ENCODE measurements at regions not wholly inside any gene's neighbourhood (a gene's known extent, or its start where the extent isn't known, plus 50 kb on each side); places are given as distances from the start of the nearest gene placed in this dataset.

DNA sequence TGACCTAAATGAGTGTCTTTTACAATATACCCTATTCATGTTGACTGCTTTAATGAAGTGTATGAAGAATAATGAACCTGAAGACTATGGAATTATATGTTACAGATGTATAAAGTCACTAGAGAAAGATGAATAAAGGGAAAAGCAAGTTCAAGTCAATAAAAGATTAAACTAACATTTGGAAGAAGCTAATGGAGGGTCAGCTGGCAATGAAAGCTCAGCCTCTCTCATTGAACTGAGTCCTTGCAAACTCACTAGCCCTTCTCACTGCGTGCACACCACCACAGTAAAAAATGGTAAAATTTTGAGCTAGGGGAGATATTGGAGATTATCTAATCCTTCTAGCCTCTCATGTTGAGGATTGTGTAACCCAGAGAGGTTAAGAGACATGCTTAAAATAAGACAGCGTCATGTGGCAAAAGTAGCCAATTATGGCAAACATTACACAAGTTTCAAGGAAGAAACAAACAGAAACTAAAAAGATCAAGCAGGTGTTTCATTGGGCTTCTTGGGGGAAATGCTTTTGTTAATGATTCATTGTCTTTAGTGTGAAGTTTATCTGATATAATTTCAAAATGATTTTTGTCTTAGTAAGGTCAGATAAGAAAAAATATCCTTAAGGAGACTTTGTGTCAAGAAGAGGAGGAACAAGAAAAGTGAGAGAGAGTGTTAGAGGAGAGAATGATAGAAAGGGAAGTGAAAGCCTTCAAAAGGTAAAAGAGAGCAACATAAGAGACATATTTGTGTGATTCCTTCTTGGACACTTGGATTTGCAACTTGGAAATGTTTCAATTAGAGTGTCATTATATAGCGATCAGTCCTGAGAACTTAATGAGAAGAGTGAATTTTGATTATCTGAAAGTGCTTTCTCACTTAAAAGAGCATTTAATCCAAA is 893.7 kb upstream of the FAM98A start:
- Histone ChIP-seq H3F3A (ENCODE audit: low read length, unreplicated experiment) (no peaks in the 10 kb centered on the region), H3K4me3 (ENCODE audit: low read length) (no peak overlapping the region), H3K79me2 (ENCODE audit: low read length) (no peaks in the 10 kb centered on the region), H3K9me2 (replicated peaks; ENCODE audit: low read length) (no peaks in the 10 kb centered on the region), H3K9ac (ENCODE audit: low read length) (no peak overlapping the region), H3K36me3 (ENCODE audit: low read depth, low read length) (no peaks in the 10 kb centered on the region), H3K4me1 (ENCODE audit: insufficient read depth, low read length) (no peaks in the 10 kb centered on the region), H3K9me3 (ENCODE audit: low read length) (no peaks in the 10 kb centered on the region), H2AFZ (ENCODE audit: low read length) (no peak overlapping the region), H4K20me1 (ENCODE audit: low read length) (no peaks in the 10 kb centered on the region), H3K27me3 (ENCODE audit: low read length) (no peaks in the 10 kb centered on the region), H3K4me2 (ENCODE audit: low read length) (no peak overlapping the region), H3K27ac (ENCODE audit: low read length) (no peak overlapping the region)
- CTCF ChIA-PET: no interaction called here
- POLR2A ChIA-PET (ENCODE audit: unreplicated experiment): no interaction called here
- ATAC-seq: no peak
- DNase-seq: no peak
- BruUV-seq (replicated peaks): no TSS peak
- intact Hi-C loops (cut with micrococcal nuclease): no loop called here
- TF ChIP-seq EZH2phosphoT487 (IDR thresholded peaks at IDR 0.05; ENCODE audit: borderline replicate concordance, low read length) (no peak), EZH2 (IDR thresholded peaks at IDR 0.05; ENCODE audit: low read length, unreplicated experiment) (no peak)
- TF ChIP-seq, protein P1, sequence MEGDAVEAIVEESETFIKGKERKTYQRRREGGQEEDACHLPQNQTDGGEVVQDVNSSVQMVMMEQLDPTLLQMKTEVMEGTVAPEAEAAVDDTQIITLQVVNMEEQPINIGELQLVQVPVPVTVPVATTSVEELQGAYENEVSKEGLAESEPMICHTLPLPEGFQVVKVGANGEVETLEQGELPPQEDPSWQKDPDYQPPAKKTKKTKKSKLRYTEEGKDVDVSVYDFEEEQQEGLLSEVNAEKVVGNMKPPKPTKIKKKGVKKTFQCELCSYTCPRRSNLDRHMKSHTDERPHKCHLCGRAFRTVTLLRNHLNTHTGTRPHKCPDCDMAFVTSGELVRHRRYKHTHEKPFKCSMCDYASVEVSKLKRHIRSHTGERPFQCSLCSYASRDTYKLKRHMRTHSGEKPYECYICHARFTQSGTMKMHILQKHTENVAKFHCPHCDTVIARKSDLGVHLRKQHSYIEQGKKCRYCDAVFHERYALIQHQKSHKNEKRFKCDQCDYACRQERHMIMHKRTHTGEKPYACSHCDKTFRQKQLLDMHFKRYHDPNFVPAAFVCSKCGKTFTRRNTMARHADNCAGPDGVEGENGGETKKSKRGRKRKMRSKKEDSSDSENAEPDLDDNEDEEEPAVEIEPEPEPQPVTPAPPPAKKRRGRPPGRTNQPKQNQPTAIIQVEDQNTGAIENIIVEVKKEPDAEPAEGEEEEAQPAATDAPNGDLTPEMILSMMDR (conservative IDR thresholded peaks at IDR 0.05; ENCODE audit: low read depth, low read length): no peak

DNA sequence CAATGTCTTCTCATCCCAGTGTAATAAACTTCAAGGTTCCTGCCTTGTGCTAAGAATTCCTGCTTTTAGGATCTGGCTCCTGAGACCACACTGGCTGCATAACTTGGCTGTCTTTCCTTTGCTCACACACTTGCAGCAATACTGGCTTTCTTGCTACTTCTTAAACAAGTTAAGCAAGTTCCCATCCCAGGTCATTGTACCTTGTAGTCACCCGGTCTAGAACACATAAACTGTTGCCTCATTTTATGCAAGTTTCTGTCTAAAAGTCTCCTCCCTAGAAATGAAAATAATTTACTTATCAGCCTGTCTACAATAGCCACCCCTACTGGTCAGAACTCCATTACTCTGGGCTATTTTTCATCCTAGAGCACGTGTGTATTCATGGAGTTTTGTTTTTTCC is 887.9 kb upstream of the FAM98A start:
- Histone ChIP-seq H2AFZ (ENCODE audit: low read length) (no peak overlapping the region), H3K4me3 (ENCODE audit: low read length) (no peak overlapping the region), H3K9ac (ENCODE audit: low read length) (no peak overlapping the region), H3K9me2 (replicated peaks; ENCODE audit: low read length) (no peaks in the 10 kb centered on the region), H3K4me1 (ENCODE audit: insufficient read depth, low read length) (no peaks in the 10 kb centered on the region), H4K20me1 (ENCODE audit: low read length) (no peaks in the 10 kb centered on the region), H3F3A (ENCODE audit: low read length, unreplicated experiment) (no peaks in the 10 kb centered on the region), H3K4me2 (ENCODE audit: low read length) (no peak overlapping the region), H3K27me3 (ENCODE audit: low read length) (no peaks in the 10 kb centered on the region), H3K36me3 (ENCODE audit: low read depth, low read length) (no peaks in the 10 kb centered on the region), H3K27ac (ENCODE audit: low read length) (no peak overlapping the region), H3K9me3 (ENCODE audit: low read length) (no peaks in the 10 kb centered on the region), H3K79me2 (ENCODE audit: low read length) (no peaks in the 10 kb centered on the region)
- no TSS peak for BruUV-seq (replicated peaks)
- ChIA-PET CTCF (no interaction called here), POLR2A (ENCODE audit: unreplicated experiment) (no interaction called here)
- DNase-seq (no peak), ATAC-seq (no peak)
- intact Hi-C loops (cut with micrococcal nuclease): no loop called here
- TF ChIP-seq EZH2 (IDR thresholded peaks at IDR 0.05; ENCODE audit: low read length, unreplicated experiment) (no peak), EZH2phosphoT487 (IDR thresholded peaks at IDR 0.05; ENCODE audit: borderline replicate concordance, low read length) (no peak)
- TF ChIP-seq, protein P1 (conservative IDR thresholded peaks at IDR 0.05; ENCODE audit: low read depth, low read length): no peak

DNA sequence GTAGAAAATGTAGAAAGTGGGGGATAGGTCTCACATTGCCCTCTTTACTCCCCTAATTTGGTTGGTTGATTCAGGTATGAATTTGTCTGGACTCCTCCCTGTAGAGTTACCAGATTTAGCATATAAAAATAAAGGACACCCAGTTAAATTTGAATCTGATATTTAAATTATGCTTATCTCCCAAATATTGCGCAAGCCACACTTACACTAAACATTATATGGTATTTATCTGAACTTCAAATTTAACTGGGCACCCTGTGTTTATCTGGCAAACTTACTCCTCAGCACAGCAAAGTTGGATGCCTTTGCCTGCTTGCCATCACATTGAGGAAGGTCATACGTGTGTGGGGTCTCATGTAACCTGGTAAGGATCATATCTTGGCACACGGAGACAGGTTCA is 882.4 kb upstream of the FAM98A start:
- H3K4me3 ChIP-seq (ENCODE audit: low read length): no peak overlapping the region
- H3K79me2 ChIP-seq (ENCODE audit: low read length): no peaks in the 10 kb centered on the region
- no peaks in the 10 kb centered on the region for H3K4me1 ChIP-seq (ENCODE audit: insufficient read depth, low read length)
- H2AFZ ChIP-seq (ENCODE audit: low read length): no peak overlapping the region
- no peaks in the 10 kb centered on the region for H3K36me3 ChIP-seq (ENCODE audit: low read depth, low read length)
- BruUV-seq (replicated peaks): no TSS peak
- POLR2A ChIA-PET (ENCODE audit: unreplicated experiment): no interaction called here
- no peak overlapping the region for H3K9ac ChIP-seq (ENCODE audit: low read length)
- H3K27me3 ChIP-seq (ENCODE audit: low read length): no peaks in the 10 kb centered on the region
- H3K4me2 ChIP-seq (ENCODE audit: low read length): no peak overlapping the region
- no peak overlapping the region for H3K27ac ChIP-seq (ENCODE audit: low read length)
- H3K9me2 ChIP-seq (replicated peaks; ENCODE audit: low read length): no peaks in the 10 kb centered on the region
- no peaks in the 10 kb centered on the region for H3K9me3 ChIP-seq (ENCODE audit: low read length)
- CTCF ChIA-PET: no interaction called here
- ATAC-seq (no peak), DNase-seq (no peak)
- no peak for TF ChIP-seq EZH2 (IDR thresholded peaks at IDR 0.05; ENCODE audit: low read length, unreplicated experiment)
- no peaks in the 10 kb centered on the region for H3F3A ChIP-seq (ENCODE audit: low read length, unreplicated experiment)
- intact Hi-C loops (cut with micrococcal nuclease): no loop called here
- no peaks in the 10 kb centered on the region for H4K20me1 ChIP-seq (ENCODE audit: low read length)
